Loucy (cell line): ENCODE measurements at regions not wholly inside any gene's neighbourhood (a gene's known extent, or its start where the extent isn't known, plus 50 kb on each side); places are given as distances from the start of the nearest gene placed in this dataset.

Experiments
- H2AFZ ChIP-seq: fragments of 200-600 bp; sonication (generic); 2 replicates; pipeline ENCODE4 v1.6.0; 2016; ENCODE audit warnings: antibody characterized with exemption, mild to moderate bottlenecking, low read length, moderate library complexity
- H3F3A ChIP-seq: fragments of 200-600 bp; 2 replicates; pipeline ENCODE4 v1.6.0; 2016; ENCODE audit warnings: antibody characterized with exemption, low read depth, mild to moderate bottlenecking
- H3K27me3 ChIP-seq: fragments of 200-600 bp; sonication (generic); 2 replicates; pipeline ENCODE4 v1.6.1; 2014; ENCODE audit warnings: low read length, mild to moderate bottlenecking; ENCODE audit not compliant: insufficient read depth, poor library complexity, severe bottlenecking
- H3K36me3 ChIP-seq: fragments of 200-600 bp; sonication (generic); 2 replicates; pipeline ENCODE4 v1.6.1; 2016; ENCODE audit warnings: low read length; ENCODE audit not compliant: insufficient read depth
- H3K4me1 ChIP-seq: fragments of 200-600 bp; sonication (generic); 2 replicates; pipeline ENCODE4 v1.5.1; 2014; ENCODE audit warnings: low read length, mild to moderate bottlenecking; ENCODE audit not compliant: insufficient read depth, poor library complexity, severe bottlenecking
- H3K4me2 ChIP-seq: fragments of 200-600 bp; sonication (generic); 2 replicates; pipeline ENCODE4 v1.6.0; 2014; ENCODE audit warnings: antibody characterized with exemption, low read length, low read depth, mild to moderate bottlenecking; ENCODE audit not compliant: poor library complexity, severe bottlenecking
- H3K4me3 ChIP-seq: fragments of 200-600 bp; sonication (generic); 2 replicates; pipeline ENCODE4 v1.5.1; 2014; ENCODE audit warnings: low read length, mild to moderate bottlenecking, mixed read lengths; ENCODE audit not compliant: poor library complexity, severe bottlenecking
- H3K79me2 ChIP-seq: fragments of 200-600 bp; sonication (generic); 2 replicates; pipeline ENCODE4 v1.6.1; 2014; ENCODE audit warnings: low read length; ENCODE audit not compliant: insufficient read depth
- H3K9ac ChIP-seq: fragments of 200-600 bp; sonication (generic); 2 replicates; pipeline ENCODE4 v1.6.0; 2014; ENCODE audit warnings: mild to moderate bottlenecking, low read depth, low read length, moderate library complexity; ENCODE audit not compliant: poor library complexity, severe bottlenecking
- H3K9me2 ChIP-seq: fragments of 200-600 bp; sonication (generic); replicated peaks from 2 replicates; pipeline ENCODE4 v1.6.1; 2016; ENCODE audit warnings: low read depth, low read length, mixed read lengths
- H3K9me3 ChIP-seq: fragments of 200-600 bp; sonication (generic); 2 replicates; pipeline ENCODE4 v1.6.1; 2014; ENCODE audit warnings: mild to moderate bottlenecking, antibody characterized with exemption, low read length, low read depth; ENCODE audit not compliant: insufficient read depth
- H4K20me1 ChIP-seq: fragments of 200-600 bp; sonication (generic); 2 replicates; pipeline ENCODE4 v1.6.0; 2014; ENCODE audit warnings: antibody characterized with exemption, low read length, mild to moderate bottlenecking; ENCODE audit not compliant: insufficient read depth, poor library complexity, severe bottlenecking
- CTCF ChIP-seq: fragments of 200-600 bp; sonication (generic); conservative IDR thresholded peaks from 2 replicates; pipeline ENCODE4 v1.5.1; 2014; ENCODE audit warnings: mild to moderate bottlenecking, antibody characterized with exemption, low read length
- EZH2phosphoT487 ChIP-seq: fragments of 200-600 bp; IDR thresholded peaks from 2 replicates; pipeline ENCODE4 v1.6.1; 2018; ENCODE audit warnings: antibody characterized with exemption, mild to moderate bottlenecking, moderate library complexity, borderline replicate concordance

GRCh38 chr7:116363637-116364432 lies 135.7 kb upstream of the CAV2 start:
- TF ChIP-seq EZH2phosphoT487 (no peak), CTCF (no peak)
- Histone ChIP-seq H3K79me2 (no peaks in the 10 kb centered on the region), H3K36me3 (no peaks in the 10 kb centered on the region), H3K9me3 (no peaks in the 10 kb centered on the region), H4K20me1 (no peaks in the 10 kb centered on the region), H3K4me3 (no peak overlapping the region), H3K9me2 (no peaks in the 10 kb centered on the region), H3K4me2 (no peak overlapping the region), H3K9ac (no peak overlapping the region), H3K4me1 (no peaks in the 10 kb centered on the region), H3F3A (no peaks in the 10 kb centered on the region), H2AFZ (no peak overlapping the region), H3K27me3 (no peaks in the 10 kb centered on the region)

DNA sequence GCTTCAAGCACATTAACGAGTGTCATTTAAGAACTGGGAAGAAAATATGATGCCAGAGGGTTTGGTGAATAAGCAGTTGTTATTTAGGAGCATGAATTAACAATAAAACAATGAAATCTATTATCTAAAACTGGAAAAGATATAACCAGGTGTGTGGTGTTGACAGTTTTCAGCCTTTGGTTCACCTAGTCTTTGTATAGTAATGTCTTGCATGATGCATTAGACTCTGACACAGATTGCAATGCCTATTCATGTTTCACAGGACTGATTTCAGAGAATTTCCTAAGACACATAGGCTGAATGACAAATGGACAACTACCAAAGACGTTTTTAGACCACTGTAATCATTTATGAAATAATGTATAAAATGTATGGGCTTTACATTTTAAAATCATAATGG lies 135.1 kb upstream of the CAV2 start:
- no peaks in the 10 kb centered on the region for H3K36me3 ChIP-seq
- no peak overlapping the region for H3K4me2 ChIP-seq
- no peak overlapping the region for H3K9ac ChIP-seq
- H3K27me3 ChIP-seq: no peaks in the 10 kb centered on the region
- no peaks in the 10 kb centered on the region for H3K4me1 ChIP-seq
- no peaks in the 10 kb centered on the region for H3K9me2 ChIP-seq
- no peaks in the 10 kb centered on the region for H4K20me1 ChIP-seq
- H3K9me3 ChIP-seq: no peaks in the 10 kb centered on the region
- no peak overlapping the region for H3K4me3 ChIP-seq
- no peaks in the 10 kb centered on the region for H3K79me2 ChIP-seq
- H3F3A ChIP-seq: no peaks in the 10 kb centered on the region
- TF ChIP-seq EZH2phosphoT487 (no peak), CTCF (no peak)
- H2AFZ ChIP-seq: no peak overlapping the region

DNA sequence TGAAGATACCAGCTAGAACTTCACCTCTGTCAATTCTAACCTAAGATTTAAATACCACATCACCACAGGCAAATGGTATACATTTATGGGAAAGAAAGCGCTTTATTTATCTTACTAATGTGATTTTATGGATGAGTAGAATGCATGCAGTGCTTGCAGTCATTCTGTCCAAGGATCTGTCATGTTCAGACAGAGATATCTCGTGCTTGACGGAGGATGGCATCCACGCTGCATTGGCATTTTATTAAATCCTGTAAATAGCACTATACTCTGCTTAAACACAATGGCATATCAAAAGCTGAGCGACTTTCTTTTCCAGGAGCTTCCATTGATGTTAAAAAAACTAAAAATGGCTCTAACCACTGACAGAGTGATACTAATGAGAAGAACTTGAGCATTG lies 133.7 kb upstream of the CAV2 start:
- H3K9me3 ChIP-seq: no peaks in the 10 kb centered on the region
- H3K79me2 ChIP-seq: no peaks in the 10 kb centered on the region
- H3K4me1 ChIP-seq: no peaks in the 10 kb centered on the region
- H3K4me2 ChIP-seq: no peak overlapping the region
- no peak overlapping the region for H2AFZ ChIP-seq
- no peaks in the 10 kb centered on the region for H3K27me3 ChIP-seq
- no peaks in the 10 kb centered on the region for H3K36me3 ChIP-seq
- no peak overlapping the region for H3K9ac ChIP-seq
- H3K4me3 ChIP-seq: no peak overlapping the region
- H3K9me2 ChIP-seq: no peaks in the 10 kb centered on the region
- no peaks in the 10 kb centered on the region for H4K20me1 ChIP-seq
- TF ChIP-seq CTCF (no peak), EZH2phosphoT487 (no peak)
- no peaks in the 10 kb centered on the region for H3F3A ChIP-seq
